GM10266 (cell line): ENCODE measurements at regions not wholly inside any gene's neighbourhood (a gene's known extent, or its start where the extent isn't known, plus 50 kb on each side); places are given as distances from the start of the nearest gene placed in this dataset.

ENCODE experiments used
- DNase-seq: peaks from one replicate; pipeline ENCODE4 v3.0.0; 2012; ENCODE audit errors: extremely low spot score
- CTCF ChIP-seq: IDR thresholded peaks from 2 replicates; pipeline ENCODE4 v1.5.1; 2012; ENCODE audit warnings: mild to moderate bottlenecking, low read depth; ENCODE audit not compliant: control insufficient read depth, insufficient read depth; ENCODE audit errors: missing control alignments

- TF ChIP-seq CTCF, result no peak
- no peak for DNase-seq
Measured at GRCh38 chr4:167290678-167291077, 56.4 kb upstream of the SPOCK3 start.

- DNase-seq, result no peak
- no peak for TF ChIP-seq CTCF
Measured at GRCh38 chr4:167308876-167309275, 74.6 kb upstream of the SPOCK3 start.

GRCh38 chr4:167321299-167321698 lies 87.0 kb upstream of the SPOCK3 start:
- TF ChIP-seq CTCF, result no peak
- DNase-seq, result no peak

- TF ChIP-seq CTCF, result no peak
- no peak for DNase-seq
Measured at GRCh38 chr4:167339781-167340180, 105.5 kb upstream of the SPOCK3 start.

- no peak for DNase-seq
- no peak for TF ChIP-seq CTCF
Measured at GRCh38 chr4:167359711-167360110, 125.4 kb upstream of the SPOCK3 start.

- TF ChIP-seq CTCF, result no peak
- DNase-seq, result no peak
Measured at GRCh38 chr4:167379076-167379835, 145.0 kb upstream of the SPOCK3 start.

- TF ChIP-seq CTCF, result no peak
- DNase-seq, result no peak
Measured at GRCh38 chr4:167380964-167381363, 146.7 kb upstream of the SPOCK3 start.
